HG02870 (cell line): ENCODE measurements at regions not wholly inside any gene's neighbourhood (a gene's known extent, or its start where the extent isn't known, plus 50 kb on each side); places are given as distances from the start of the nearest gene placed in this dataset.
"Not testable (repeated sequence)": the region's sequence is repeated elsewhere in the genome, so short reads cannot be mapped to it uniquely, and the experiment has no call there.

ENCODE experiments used
- ATAC-seq: cut with Tn5 transposase; IDR thresholded peaks from one replicate; pipeline ENCODE4 v1.9.1; 2021; ENCODE audit warnings: mild to moderate bottlenecking, moderate library complexity; ENCODE audit not compliant: unreplicated experiment

- no peak for ATAC-seq
Measured at GRCh38 chr1:148386617-148387016, 96.5 kb downstream of the PPIAL4G start.

GRCh38 chr1:148386031-148386398, 97.1 kb downstream of the PPIAL4G start:
- ATAC-seq = not testable (repeated sequence)

GRCh38 chr1:148385371-148386030, 97.6 kb downstream of the PPIAL4G start:
- ATAC-seq = no peak

GRCh38 chr1:148383966-148384365, 99.1 kb downstream of the PPIAL4G start:
- no peak for ATAC-seq

- ATAC-seq = no peak
Measured at GRCh38 chr1:148379697-148380096, 103.4 kb downstream of the PPIAL4G start.

GRCh38 chr1:148379170-148379500, 104.0 kb downstream of the PPIAL4G start:
- no peak for ATAC-seq

- ATAC-seq = not testable (repeated sequence)
Measured at GRCh38 chr1:148377992-148378391, 105.1 kb downstream of the PPIAL4G start.

- not testable (repeated sequence) for ATAC-seq
Measured at GRCh38 chr1:148377045-148377444, 106.1 kb downstream of the PPIAL4G start.

GRCh38 chr1:148374101-148374500, 109.0 kb downstream of the PPIAL4G start:
- ATAC-seq = no peak

GRCh38 chr1:148373192-148373925, 109.7 kb downstream of the PPIAL4G start:
- no peak for ATAC-seq

GRCh38 chr1:148372731-148373130, 110.4 kb downstream of the PPIAL4G start:
- no peak for ATAC-seq

GRCh38 chr1:148372051-148372726, 110.9 kb downstream of the PPIAL4G start:
- not testable (repeated sequence) for ATAC-seq

GRCh38 chr1:148371551-148371994, 111.5 kb downstream of the PPIAL4G start:
- ATAC-seq = not testable (repeated sequence)

- ATAC-seq = not testable (repeated sequence)
Measured at GRCh38 chr1:148370661-148371060, 112.4 kb downstream of the PPIAL4G start.

GRCh38 chr1:148367596-148367995, 115.5 kb downstream of the PPIAL4G start:
- ATAC-seq = no peak

GRCh38 chr1:148366136-148366753, 116.9 kb downstream of the PPIAL4G start:
- ATAC-seq = not testable (repeated sequence)

GRCh38 chr1:148365151-148365550, 118.0 kb downstream of the PPIAL4G start:
- not testable (repeated sequence) for ATAC-seq

- ATAC-seq = not testable (repeated sequence)
Measured at GRCh38 chr1:148363979-148364378, 119.1 kb downstream of the PPIAL4G start.

- no peak for ATAC-seq
Measured at GRCh38 chr1:148363439-148363810, 119.7 kb downstream of the PPIAL4G start.

- no peak for ATAC-seq
Measured at GRCh38 chr1:148362626-148363438, 120.3 kb downstream of the PPIAL4G start.

- ATAC-seq = no peak
Measured at GRCh38 chr1:148362216-148362611, 120.9 kb downstream of the PPIAL4G start.
